Brain microvascular endothelial cell (primary cell): ENCODE measurements at regions not wholly inside any gene's neighbourhood (a gene's known extent, or its start where the extent isn't known, plus 50 kb on each side); places are given as distances from the start of the nearest gene placed in this dataset.

ENCODE experiments used
- DNase-seq: peaks from one replicate; pipeline ENCODE4 v3.0.0-alpha.2; 2020
- H3K27ac ChIP-seq: fragments of 250-450 bp; sonication (Bioruptor Pico); 2 replicates; pipeline ENCODE4 v1.5.1; 2020; ENCODE audit warnings: mild to moderate bottlenecking, moderate library complexity
- H3K27me3 ChIP-seq: fragments of 250-450 bp; sonication (Bioruptor Pico); replicated peaks from 2 replicates; pipeline ENCODE4 v1.5.1; 2020; ENCODE audit warnings: mild to moderate bottlenecking
- H3K36me3 ChIP-seq: fragments of 250-450 bp; sonication (Bioruptor Pico); replicated peaks from 2 replicates; pipeline ENCODE4 v1.5.1; 2020; ENCODE audit warnings: mild to moderate bottlenecking
- H3K4me3 ChIP-seq: 2 replicates; pipeline ENCODE4 v1.5.1; 2011; ENCODE audit warnings: low read depth, mild to moderate bottlenecking, control low read depth, low read length, moderate library complexity
- in situ Hi-C: cut with HindIII; loops from 2 replicates; pipeline ENCODE4 v1.10.0; 2017; ENCODE audit warnings: low sequenced_read_pairs, low pct_ligation_motif_present
- TF ChIP-seq, protein P1 (sequence below): IDR thresholded peaks from 2 replicates; pipeline ENCODE4 v1.5.1; 2011; ENCODE audit warnings: low read depth, mild to moderate bottlenecking, moderate library complexity, low read length, control low read depth, inconsistent platforms; ENCODE audit errors: missing control alignments

DNA sequence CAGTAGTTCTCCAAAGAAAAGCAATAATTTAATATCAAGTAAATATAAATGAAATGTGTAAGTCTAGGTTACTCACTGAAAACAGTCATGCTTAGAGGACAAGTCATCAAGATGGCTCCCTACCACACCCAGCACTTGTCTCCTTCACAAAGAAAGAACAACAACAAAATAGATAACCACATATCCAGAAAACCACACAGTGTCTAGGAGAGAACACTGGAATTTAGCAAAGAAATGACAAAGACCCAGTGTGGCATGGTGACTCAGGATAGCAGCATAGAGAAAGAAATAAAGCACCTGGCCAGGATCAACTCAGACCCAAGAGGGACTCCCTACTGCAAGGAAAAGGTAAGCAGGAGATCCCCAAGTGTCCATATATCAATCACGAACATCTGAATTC lies 356.2 kb downstream of the TMEM161B start:
- TF ChIP-seq, protein P1, sequence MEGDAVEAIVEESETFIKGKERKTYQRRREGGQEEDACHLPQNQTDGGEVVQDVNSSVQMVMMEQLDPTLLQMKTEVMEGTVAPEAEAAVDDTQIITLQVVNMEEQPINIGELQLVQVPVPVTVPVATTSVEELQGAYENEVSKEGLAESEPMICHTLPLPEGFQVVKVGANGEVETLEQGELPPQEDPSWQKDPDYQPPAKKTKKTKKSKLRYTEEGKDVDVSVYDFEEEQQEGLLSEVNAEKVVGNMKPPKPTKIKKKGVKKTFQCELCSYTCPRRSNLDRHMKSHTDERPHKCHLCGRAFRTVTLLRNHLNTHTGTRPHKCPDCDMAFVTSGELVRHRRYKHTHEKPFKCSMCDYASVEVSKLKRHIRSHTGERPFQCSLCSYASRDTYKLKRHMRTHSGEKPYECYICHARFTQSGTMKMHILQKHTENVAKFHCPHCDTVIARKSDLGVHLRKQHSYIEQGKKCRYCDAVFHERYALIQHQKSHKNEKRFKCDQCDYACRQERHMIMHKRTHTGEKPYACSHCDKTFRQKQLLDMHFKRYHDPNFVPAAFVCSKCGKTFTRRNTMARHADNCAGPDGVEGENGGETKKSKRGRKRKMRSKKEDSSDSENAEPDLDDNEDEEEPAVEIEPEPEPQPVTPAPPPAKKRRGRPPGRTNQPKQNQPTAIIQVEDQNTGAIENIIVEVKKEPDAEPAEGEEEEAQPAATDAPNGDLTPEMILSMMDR, result no peak
- in situ Hi-C loops, result no loop called here

DNA sequence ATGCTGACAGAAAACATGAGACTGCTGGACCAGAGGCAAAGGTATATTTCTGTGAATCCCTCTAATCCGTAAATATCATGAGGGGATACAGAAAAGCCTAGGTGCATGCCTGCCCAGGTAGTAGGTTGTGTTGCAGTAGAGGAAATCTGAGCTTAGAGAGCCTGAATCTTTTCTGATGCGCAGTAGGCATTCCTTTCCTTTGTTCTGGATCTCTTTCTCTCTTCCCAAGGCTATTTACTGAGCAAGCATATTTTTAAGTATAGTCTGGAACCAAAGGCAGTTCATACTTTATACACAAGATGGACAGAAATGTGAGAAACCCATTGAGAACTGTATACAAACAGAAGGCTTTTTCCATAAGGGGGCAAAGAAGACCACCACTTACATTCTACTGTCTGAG lies 359.3 kb downstream of the TMEM161B start:
- Histone ChIP-seq H3K27me3 (no peaks in the 10 kb centered on the region), H3K27ac (no peak overlapping the region), H3K36me3 (no peaks in the 10 kb centered on the region), H3K4me3 (no peak overlapping the region)
- DNase-seq, result no peak
- TF ChIP-seq, protein P1, result no peak
- in situ Hi-C loops, result no loop called here

More for the DNA sequence above, 356.2 kb downstream of the TMEM161B start:
- DNase-seq, result no peak
- Histone ChIP-seq H3K4me3 (no peak overlapping the region), H3K36me3 (no peaks in the 10 kb centered on the region), H3K27me3 (no peaks in the 10 kb centered on the region), H3K27ac (no peak overlapping the region)

DNA sequence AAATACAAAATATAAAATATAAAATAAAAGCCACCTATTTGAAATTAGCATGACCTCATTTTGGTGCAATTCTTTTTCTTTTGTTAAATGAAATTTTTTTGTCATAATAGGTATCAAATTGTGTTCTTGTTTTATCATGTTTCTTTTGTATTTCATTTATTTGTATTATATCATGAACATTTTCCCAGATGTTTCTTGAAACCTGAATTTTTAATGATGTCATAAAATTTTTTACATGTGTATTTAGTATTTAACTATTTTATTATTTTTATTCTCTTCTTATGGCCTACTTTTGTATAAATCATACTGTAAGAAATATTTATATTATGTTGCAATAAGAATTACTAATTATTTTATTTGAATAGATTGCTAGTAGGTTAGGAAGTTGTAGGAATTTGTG lies 361.7 kb downstream of the TMEM161B start:
- in situ Hi-C loops, result no loop called here
- TF ChIP-seq, protein P1, result no peak
- Histone ChIP-seq H3K4me3 (no peak overlapping the region), H3K36me3 (no peaks in the 10 kb centered on the region), H3K27me3 (no peaks in the 10 kb centered on the region), H3K27ac (no peak overlapping the region)
- DNase-seq, result no peak

DNA sequence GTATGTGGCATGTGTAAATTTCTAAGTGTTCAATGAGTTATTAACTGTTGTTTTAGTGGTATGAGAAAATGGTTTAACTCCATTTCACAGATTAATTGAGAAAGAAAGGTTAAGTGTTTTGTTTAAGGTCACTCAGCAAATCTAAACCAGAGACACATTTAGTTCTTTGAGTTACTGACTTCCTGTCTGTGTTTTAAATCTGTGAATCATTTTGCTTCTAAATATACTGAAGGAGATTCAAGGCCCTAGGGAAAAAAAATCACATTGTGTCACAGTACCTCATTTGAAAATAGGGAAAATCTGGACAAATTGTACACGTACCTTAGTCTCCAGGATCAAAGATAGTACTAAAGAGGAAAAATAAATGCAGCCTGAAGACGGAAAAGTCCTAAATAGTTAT lies 368.2 kb downstream of the TMEM161B start:
- no peak for DNase-seq
- Histone ChIP-seq H3K4me3 (no peak overlapping the region), H3K36me3 (no peaks in the 10 kb centered on the region), H3K27me3 (no peaks in the 10 kb centered on the region), H3K27ac (no peak overlapping the region)
- in situ Hi-C loops, result no loop called here
- TF ChIP-seq, protein P1, result no peak

DNA sequence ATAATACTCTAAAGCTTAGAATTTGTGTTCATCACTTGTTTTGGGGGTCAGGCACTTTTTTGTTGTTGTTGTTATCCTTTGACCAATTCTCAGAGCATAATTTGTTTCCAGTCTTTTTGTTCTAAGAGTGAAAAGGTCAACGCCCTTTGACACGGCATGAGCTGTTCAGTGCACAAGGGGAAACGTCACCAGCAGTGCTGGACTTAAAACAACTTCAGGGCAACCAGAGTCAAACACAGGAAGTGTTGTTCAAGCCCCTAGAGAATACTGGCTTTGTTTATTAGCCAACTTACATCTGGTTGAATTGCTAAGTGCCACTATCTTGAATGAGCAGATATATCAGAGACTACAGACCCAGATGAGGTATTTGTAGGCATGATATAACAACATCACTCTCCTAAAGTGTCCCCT lies 368.9 kb downstream of the TMEM161B start:
- DNase-seq, result no peak
- TF ChIP-seq, protein P1, result no peak
- H3K4me3 ChIP-seq, result no peak overlapping the region
- no peaks in the 10 kb centered on the region for H3K27me3 ChIP-seq
- in situ Hi-C loops, result no loop called here
- no peaks in the 10 kb centered on the region for H3K36me3 ChIP-seq
- no peak overlapping the region for H3K27ac ChIP-seq

DNA sequence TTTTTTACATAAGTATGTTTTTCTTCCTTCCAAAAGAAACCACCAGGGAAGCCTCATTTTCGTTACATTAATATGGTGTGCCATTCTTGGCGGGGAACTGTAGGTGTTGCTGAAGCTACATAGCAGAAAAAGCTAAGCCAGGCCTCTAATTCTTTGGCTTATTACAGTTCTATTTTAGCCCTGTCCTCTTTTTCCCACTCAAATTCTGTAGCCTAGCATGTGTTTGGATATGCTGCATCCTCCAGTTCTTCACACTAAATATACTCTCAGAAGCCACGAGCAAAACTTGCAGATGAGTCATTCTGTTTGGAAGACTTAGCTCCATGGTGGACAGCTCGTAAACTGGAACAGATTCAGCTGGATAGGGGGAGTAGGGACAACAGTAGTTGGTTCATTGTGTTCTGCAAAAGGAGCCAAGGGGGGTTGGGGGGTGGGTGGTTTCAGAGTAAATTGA lies 369.4 kb downstream of the TMEM161B start:
- no peaks in the 10 kb centered on the region for H3K36me3 ChIP-seq
- H3K27me3 ChIP-seq, result no peaks in the 10 kb centered on the region
- no peak overlapping the region for H3K4me3 ChIP-seq
- in situ Hi-C loops, result no loop called here
- TF ChIP-seq, protein P1, result no peak
- H3K27ac ChIP-seq, result no peak overlapping the region
- no peak for DNase-seq
